Adrenal gland (tissue), 9 donors: ENCODE measurements at regions not wholly inside any gene's neighbourhood (a gene's known extent, or its start where the extent isn't known, plus 50 kb on each side); places are given as distances from the start of the nearest gene placed in this dataset.

Experiments used
- DNase-seq, 7 donors: peaks; one replicate each; pipeline ENCODE4 v3.0.0-alpha.2; 2019 to 2020
- H3K27ac ChIP-seq, 5 donors: fragments of 200-600 bp; sonication (generic) in 4 of 5; 1 replicate in 3 of 5; 2 replicates in 2 of 5; pipeline versions ENCODE4 v1.5.1 to v1.8.0; 2016 to 2020; ENCODE audit warnings: mild to moderate bottlenecking in 1 of 5
- H3K27me3 ChIP-seq: fragments of 200-600 bp; 2 replicates; pipeline ENCODE4 v1.8.0; 2021
- H3K36me3 ChIP-seq, 2 donors: fragments of 200-600 bp; replicated peaks in 1 of 2; 1 replicate in 1 of 2; 2 replicates in 1 of 2; pipeline versions ENCODE4 v1.5.1 to v1.8.0; 2018 to 2022
- H3K4me1 ChIP-seq, 2 donors: fragments of 200-600 bp; replicated peaks in 1 of 2; 1 replicate in 1 of 2; 2 replicates in 1 of 2; pipeline versions ENCODE4 v1.5.1 to v1.8.0; 2018 to 2021
- H3K4me3 ChIP-seq, 4 donors: fragments of 200-600 bp; sonication (generic) in 3 of 4; one replicate each; pipeline ENCODE4 v1.5.1; 2016 to 2018
- H3K9me3 ChIP-seq, 3 donors: fragments of 200-600 bp; sonication (generic) in 1 of 3; replicated peaks in 1 of 3; 1 replicate in 2 of 3; 2 replicates in 1 of 3; pipeline versions ENCODE4 v1.5.1 to v1.8.0; 2016 to 2021
- POLR2A ChIP-seq, 2 donors: fragments of 450-650 bp; IDR thresholded peaks; one replicate each; pipeline ENCODE4 v1.6.1; 2017; ENCODE audit warnings: antibody characterized with exemption in 2 of 2, mild to moderate bottlenecking in 2 of 2, moderate library complexity in 1 of 2
- whole genome bisulfite sequencing, 4 donors: extraction: QIAGEN DNeasy Blood & Tissue Kit in 2 of 4; methylation state at CpG; one replicate each; pipeline versions ENCODE4 v1.1.5 to v1.1.7; 2013 to 2017; 5-methylcytosine and 5-hydroxymethylcytosine counted together
- intact Hi-C, 2 donors: fragments of 100-400 bp; cut with DNase I; formaldehyde crosslinking; loops; one replicate each; pipeline versions ENCODE4 v1.14.1 to v1.15.0; 2022 to 2023
- TF ChIP-seq, protein P1 (sequence below), 6 experiments: fragments of 450-650 bp in 4 of 6; fragments of 200-600 bp in 2 of 6; sonication (generic) in 1 of 6; IDR thresholded peaks; 1 replicate in 5 of 6; 2 replicates in 1 of 6; pipeline versions ENCODE4 v1.5.1 to v1.8.0; 2016 to 2021; ENCODE audit warnings: antibody characterized with exemption in 6 of 6, mild to moderate bottlenecking in 2 of 6, moderate library complexity in 1 of 6
- donor health status: healthy with polysubstance abuse.
- donor health status: Bipolar disorder and iron deficiency.
- donor health status: DM: yes; HTN: yes; CAD: no.
- donor health status: DM: no; HTN: no; CAD: no.
- donor health status: DM: no; HTN: no; CAD: no.

- Histone ChIP-seq H3K36me3 (no peaks in the 10 kb centered on the region), H3K4me3 (no peak overlapping the region), H3K9me3 (no peaks in the 10 kb centered on the region), H3K27ac (no peak overlapping the region), H3K27me3 (no peaks in the 10 kb centered on the region), H3K4me1 (no peaks in the 10 kb centered on the region)
- no peak for DNase-seq
- TF ChIP-seq POLR2A (IDR thresholded peaks at IDR 0.05): no peak
- TF ChIP-seq, protein P1, sequence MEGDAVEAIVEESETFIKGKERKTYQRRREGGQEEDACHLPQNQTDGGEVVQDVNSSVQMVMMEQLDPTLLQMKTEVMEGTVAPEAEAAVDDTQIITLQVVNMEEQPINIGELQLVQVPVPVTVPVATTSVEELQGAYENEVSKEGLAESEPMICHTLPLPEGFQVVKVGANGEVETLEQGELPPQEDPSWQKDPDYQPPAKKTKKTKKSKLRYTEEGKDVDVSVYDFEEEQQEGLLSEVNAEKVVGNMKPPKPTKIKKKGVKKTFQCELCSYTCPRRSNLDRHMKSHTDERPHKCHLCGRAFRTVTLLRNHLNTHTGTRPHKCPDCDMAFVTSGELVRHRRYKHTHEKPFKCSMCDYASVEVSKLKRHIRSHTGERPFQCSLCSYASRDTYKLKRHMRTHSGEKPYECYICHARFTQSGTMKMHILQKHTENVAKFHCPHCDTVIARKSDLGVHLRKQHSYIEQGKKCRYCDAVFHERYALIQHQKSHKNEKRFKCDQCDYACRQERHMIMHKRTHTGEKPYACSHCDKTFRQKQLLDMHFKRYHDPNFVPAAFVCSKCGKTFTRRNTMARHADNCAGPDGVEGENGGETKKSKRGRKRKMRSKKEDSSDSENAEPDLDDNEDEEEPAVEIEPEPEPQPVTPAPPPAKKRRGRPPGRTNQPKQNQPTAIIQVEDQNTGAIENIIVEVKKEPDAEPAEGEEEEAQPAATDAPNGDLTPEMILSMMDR (IDR thresholded peaks at IDR 0.05): no peak
- intact Hi-C loops: no loop called here
- WGBS, 4 donors: 43 to 69% (median 55%) methylated on average over 3 of the region's 3 CpGs
These were observed 747.5 kb upstream of the EEF2KMT start for GRCh38 chr16:5845046-5845445.

DNA sequence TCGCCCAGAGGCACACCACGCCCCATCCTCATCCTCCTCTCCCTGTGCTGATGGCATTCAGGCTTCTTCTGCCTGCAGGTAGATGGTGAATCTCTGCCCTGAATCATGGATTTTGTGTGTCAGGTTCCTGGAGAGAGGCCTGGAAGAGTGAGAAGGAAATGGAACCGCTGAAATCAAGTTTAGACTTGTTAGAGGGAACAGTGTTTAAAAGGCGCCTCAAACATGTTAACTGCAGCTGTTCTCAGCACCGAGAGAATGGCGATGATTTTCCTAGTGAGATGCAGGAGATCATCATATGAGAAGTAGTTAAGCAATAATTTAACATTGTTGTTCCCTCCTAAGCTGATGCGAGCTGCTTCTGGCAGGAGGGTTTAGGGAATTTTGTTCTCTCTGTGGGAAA is 744.4 kb upstream of the EEF2KMT start:
- Histone ChIP-seq H3K4me3 (no peak overlapping the region), H3K27me3 (no peaks in the 10 kb centered on the region), H3K27ac (no peak overlapping the region), H3K9me3 (no peaks in the 10 kb centered on the region), H3K4me1 (no peaks in the 10 kb centered on the region), H3K36me3 (no peaks in the 10 kb centered on the region)
- 67 to 76% (median 74%) methylated on average over 7 of the region's 7 CpGs for WGBS, 4 donors
- DNase-seq: no peak
- TF ChIP-seq, protein P1 (IDR thresholded peaks at IDR 0.05): no peak
- TF ChIP-seq POLR2A (IDR thresholded peaks at IDR 0.05): no peak
- intact Hi-C loops: no loop called here

DNA sequence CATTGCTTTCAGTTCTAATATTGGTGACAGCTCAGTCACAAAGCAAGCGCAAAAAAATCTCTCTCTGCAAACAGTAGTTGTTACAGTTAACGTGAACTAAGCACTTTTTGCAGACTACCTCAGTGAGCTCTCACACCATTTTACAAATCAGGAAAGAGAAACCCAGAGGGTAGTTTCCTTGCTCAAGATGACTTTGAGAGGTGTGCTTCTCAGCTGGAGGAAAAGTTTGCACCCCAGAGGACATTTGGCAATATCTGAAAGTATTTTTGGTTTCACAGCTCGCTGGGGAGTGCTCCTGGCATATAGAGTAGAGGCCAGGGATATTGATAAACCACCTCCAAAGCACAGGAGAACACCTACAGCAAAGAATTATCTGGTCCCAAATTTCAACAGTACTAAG is 741.1 kb upstream of the EEF2KMT start:
- DNase-seq: no peak
- Histone ChIP-seq H3K36me3 (no peaks in the 10 kb centered on the region), H3K27ac (no peak overlapping the region), H3K4me3 (no peak overlapping the region), H3K27me3 (no peaks in the 10 kb centered on the region), H3K9me3 (no peaks in the 10 kb centered on the region), H3K4me1 (no peaks in the 10 kb centered on the region)
- no peak for TF ChIP-seq POLR2A (IDR thresholded peaks at IDR 0.05)
- TF ChIP-seq, protein P1 (IDR thresholded peaks at IDR 0.05): no peak
- WGBS, 4 donors: 64 to 73% (median 69%) methylated on average over 3 of the region's 3 CpGs
- intact Hi-C loops: no loop called here

GRCh38 chr16:5838071-5838470 is 740.5 kb upstream of the EEF2KMT start:
- no peak overlapping the region for H3K4me3 ChIP-seq
- no peaks in the 10 kb centered on the region for H3K36me3 ChIP-seq
- H3K9me3 ChIP-seq: no peaks in the 10 kb centered on the region
- DNase-seq: no peak
- TF ChIP-seq POLR2A (IDR thresholded peaks at IDR 0.05): no peak
- TF ChIP-seq, protein P1 (IDR thresholded peaks at IDR 0.05): no peak
- intact Hi-C loops: no loop called here
- WGBS, 4 donors: 74 to 80% (median 78%) methylated on average over 7 of the region's 7 CpGs
- no peaks in the 10 kb centered on the region for H3K4me1 ChIP-seq
- H3K27ac ChIP-seq: no peak overlapping the region
- no peaks in the 10 kb centered on the region for H3K27me3 ChIP-seq
